ENCODE measurements at regions not wholly inside any gene's neighbourhood (a gene's known extent, or its start where the extent isn't known, plus 50 kb on each side); places are given as distances from the start of the nearest gene placed in this dataset.

DNA sequence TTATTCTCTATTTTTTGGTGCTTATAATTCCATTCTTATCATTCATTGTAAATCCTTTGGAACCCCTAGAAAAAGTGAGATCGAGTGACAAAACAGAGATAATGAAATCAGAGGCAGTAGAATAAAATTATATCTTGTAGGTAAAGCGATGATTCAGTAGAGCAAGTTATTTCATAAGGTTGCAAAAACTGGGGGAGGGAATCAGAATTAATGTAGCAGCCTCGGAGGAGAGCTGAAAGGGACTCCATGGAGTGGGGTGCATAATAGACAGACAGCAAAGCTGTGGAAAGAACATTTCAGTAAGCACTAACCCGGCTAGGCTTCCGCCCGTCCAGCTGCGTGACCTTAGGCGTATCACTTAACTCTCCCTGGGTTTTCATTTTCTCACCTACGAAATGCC is 289.7 kb downstream of the EN1 start:
- no peak for FAIRE-seq

DNA sequence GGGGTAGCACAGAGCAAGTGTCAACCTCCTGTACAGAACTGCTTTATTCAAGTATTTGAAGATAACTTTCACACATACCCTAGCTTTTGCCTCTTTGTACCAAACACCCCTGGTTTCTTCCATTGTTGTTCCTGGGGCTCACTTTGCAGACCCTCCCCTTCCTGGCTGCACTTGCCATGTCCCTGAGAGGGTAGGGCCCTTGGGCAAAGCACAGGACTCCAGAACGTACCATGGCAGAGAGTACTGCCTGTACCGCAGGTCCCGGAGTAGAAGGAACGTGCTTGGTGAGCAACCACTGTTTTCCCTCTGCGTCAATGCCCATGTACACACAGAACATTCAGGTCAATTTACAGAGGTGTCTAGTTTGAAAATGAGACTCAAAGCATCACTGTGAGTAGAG is 290.4 kb downstream of the EN1 start:
- no peak for FAIRE-seq

DNA sequence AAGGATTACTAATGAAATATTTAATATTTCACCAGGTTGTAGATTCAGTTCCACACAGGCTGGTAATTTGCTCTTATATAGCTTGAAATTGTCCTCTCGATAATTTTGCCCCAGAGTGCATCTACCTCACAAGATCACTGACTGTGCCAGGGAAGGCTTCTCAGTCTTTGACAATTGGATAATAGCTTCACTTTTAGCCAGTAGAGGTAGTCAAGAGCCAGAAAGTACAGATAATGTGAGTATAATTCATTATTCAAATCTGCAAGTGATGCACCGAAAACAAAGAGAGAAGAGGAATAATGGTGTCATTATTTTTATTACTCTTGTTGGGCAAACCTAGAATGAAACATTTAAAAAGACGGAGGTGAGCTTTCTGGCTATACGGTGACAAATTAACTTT is 292.8 kb downstream of the EN1 start:
- FAIRE-seq, result no peak

GRCh38 chr2:118549503-118549902 is 297.9 kb downstream of the EN1 start:
- no peak for FAIRE-seq

DNA sequence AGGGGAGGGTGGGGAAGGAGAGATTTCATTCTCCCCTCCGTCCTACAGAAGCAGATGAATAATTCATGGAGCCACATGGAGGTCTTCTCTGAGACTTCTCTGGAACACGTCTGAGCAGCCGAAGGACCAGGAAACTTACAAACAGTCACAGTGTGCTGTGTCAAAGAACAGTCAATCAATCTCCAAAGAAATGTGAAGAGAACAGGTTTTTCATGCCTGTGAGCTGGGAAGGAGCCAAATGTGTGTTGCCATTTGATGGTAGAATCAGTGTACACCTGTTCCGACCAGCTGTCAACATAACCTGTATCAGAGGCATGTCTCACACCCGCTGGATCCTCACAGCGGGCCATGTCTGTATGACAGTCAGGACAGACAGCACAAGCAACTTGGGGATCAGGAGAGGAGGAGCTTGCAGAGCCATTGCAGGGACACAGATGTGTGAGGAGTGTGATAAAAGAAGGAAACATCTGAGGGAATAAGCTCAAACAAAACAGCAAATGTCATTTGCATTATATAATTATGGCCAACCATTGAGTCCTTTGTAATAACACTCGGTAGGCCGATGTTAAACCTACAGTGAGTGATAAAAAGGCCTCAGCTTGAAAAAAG is 298.5 kb downstream of the EN1 start:
- FAIRE-seq, result no peak

DNA sequence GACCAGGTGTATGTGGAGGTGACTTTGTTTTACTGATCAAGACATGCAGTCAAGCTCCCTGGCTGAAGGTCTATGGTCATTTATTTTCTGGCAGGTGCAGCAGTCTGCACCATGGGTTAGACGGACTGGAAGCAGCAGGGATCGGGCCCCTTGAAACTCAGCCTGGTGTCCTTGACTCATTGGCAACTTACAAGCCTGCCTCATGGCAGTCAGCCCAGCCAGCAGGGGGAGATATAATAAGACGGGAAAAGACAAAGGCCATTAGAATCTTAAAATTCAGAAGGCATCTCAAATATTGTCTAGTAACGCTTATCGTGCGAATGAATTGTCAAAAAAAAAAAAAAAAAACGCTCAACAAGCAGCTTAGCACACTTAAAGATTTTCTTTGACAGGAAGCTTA is 308.2 kb downstream of the EN1 start:
- FAIRE-seq, result no peak

GRCh38 chr2:118536306-118536705 is 311.1 kb downstream of the EN1 start:
- no peak for FAIRE-seq

DNA sequence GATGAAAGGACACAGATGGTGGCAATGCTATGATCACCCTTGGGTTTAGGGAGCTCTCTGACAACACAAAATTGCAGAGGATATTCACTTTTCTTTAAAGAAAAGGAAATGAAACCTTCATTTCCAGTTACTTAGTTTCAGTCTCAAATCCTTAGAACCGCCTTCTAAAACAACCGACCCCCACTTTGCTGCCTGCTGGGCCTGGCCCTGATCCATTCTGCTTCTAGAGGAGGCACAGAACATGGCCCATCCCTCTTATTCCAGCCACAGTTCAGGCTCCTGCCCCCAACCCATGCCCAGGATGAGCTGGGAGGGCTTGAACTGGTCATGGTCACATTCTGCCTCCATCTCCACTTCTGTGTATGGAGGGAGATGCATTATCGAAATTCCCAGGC is 311.6 kb downstream of the EN1 start:
- no peak for FAIRE-seq

DNA sequence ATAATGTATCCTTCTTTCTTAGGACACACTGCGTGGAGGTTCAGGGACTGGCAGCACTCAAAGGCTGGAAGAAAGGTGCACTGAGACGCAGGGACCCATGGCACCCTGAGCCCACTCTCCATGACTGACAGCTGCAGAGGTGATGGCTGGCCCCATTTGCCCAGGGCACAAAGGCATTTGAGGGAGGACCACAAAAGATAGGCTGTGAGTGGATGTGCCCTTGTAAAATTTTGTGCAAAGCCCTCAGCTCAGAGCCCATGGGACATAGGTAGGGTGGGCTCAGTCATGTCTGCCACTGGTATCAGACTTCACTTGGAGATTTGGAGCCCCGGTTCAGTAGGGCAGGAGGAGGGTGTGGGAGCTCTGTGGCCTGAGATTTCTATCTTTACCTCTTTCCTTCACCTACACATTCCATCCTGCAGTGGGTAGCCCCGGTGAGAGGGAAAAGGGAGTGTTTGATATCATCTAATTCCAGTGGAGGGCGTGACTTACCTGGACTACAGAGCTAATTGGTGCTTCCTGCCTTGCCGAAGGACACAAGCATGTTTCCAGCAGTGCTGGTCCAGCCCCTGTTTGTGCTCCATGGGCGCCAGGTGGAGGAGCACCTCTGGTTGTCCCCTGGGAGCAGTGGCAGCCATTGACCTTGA is 312.2 kb downstream of the EN1 start:
- no peak for FAIRE-seq

GRCh38 chr2:118530976-118531375 is 316.5 kb downstream of the EN1 start:
- no peak for FAIRE-seq

DNA sequence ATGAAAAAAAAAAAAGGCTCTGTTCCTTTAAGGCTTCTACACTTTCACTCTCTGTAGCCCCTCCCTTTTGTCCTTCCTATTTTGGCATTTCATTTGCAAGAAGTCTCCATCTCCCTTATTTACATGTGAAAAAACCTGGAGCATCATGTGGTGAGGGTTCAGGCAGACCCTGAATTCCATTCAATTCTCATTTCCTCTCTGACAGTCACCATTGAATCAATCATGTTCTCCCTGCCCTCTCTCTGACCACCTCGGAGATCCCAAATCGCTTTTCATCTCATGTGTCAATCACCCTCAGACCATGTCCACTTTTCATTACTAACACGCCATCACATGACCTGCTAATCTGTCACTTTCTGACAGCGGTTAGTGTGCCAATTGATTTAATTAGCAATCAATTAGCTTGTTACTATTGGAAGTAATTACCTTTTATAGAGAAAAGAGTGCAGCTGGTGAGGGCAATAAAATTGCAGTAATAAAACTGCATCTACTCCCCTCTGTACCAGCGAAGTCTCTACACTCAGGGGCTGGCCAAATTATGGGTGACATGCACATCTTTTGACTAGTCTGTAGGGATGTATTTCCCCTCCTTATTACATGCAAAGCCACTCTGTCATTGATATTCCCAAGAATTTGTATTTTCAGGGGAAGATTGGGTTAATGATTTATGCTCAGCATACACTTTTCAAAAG is 317.4 kb downstream of the EN1 start:
- no peak for FAIRE-seq

DNA sequence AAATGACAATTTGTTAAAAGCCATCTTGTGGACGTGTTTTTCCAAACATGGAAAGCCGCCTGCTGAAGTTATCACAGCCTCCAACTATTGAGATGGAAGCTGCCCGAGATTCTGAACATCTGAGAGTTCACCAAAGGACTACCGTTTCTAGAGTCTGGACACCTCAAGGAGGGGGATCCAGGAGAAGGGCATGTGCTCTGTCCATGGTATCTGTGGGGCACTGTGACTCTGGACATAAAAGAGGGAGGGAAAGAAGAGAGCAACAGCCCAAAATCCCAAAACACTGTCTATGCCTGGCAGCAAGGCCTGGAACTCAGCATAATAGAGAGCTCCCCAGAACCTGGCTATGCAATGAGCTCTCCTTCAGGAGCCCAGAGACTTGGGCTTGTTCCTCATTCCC is 319.9 kb downstream of the EN1 start:
- no peak for FAIRE-seq

- FAIRE-seq, result no peak
Measured at GRCh38 chr2:118525346-118525745, 322.1 kb downstream of the EN1 start.

GRCh38 chr2:118524911-118525310 is 322.5 kb downstream of the EN1 start:
- no peak for FAIRE-seq

- FAIRE-seq, result no peak
Measured at GRCh38 chr2:118523761-118524160, 323.7 kb downstream of the EN1 start.

DNA sequence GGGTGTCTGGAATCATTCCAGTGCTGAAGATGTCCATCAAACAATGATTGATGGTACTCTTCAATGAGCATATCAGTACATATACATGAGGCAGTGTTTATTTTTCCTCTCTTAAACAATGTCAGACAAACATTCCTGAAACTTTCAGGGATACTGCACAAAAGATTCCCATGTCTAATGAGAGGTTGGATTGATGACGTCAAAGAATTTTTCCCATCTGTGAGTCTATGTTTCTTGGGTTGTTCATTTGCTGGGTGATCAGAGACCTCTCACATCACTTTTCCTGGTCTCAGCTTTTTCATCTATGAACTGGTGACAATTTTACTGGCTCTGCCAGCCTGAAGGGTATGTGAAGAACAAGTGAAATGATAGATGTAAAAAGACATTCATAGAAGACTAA is 325.5 kb downstream of the EN1 start:
- FAIRE-seq, result no peak

DNA sequence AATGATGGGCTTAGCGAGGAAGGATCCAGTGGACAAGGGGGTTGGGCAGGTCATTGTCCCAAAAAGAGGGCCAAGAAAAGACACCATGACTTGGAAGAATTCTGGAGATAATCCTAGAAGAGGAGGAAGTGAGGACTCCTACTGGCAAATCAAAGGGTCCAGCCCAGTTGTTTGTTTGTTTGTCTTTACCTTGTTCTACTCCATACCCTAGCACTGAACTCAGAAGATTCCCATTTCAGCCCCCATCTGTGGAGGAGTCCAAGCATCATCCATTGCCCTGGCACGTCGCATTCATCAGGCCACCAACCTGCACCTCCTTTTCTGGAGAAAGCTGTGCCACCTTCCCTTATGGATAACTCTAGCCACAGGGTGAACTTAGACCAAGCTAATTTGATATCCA is 326.2 kb downstream of the EN1 start:
- no peak for FAIRE-seq

- FAIRE-seq, result no peak
Measured at GRCh38 chr2:118520246-118520645, 327.2 kb downstream of the EN1 start.

DNA sequence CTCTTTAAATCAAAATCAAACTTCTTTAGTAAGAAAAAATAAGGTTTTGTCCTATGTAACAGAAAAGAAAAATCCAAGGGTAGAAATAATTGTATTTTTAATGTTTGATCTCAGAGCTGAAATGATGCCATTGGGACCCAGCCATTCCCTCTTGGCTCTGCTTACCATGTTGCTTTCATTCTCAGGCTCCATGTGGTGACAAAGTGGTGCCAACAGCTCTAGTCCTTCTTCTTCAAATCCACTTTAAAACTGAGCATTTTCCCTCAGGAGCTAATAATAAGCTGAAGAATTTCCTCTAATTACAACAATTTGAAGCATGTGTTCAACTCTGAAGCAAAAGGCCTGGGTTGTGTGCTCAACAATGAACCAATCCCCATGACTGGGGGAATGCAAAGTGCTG is 327.9 kb downstream of the EN1 start:
- no peak for FAIRE-seq

DNA sequence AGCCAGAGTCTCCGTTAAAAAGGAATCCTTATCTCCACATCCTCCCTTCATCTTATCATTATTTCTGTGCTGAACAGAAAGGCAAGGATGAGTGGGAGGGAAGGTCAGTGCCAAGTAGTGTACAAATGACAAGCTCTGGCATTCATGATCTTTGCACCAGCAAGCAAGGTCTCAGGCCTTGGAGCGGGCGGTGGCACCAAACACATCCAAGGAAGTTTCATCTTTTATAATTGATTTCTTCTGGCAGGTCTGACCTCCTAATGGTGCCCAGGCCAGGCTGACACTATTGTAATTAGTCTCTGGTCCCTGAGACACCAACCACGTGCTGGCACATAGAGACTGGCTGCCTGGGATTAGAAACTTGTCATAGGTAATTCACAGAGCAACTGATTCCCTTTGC is 336.6 kb downstream of the EN1 start:
- FAIRE-seq, result no peak

DNA sequence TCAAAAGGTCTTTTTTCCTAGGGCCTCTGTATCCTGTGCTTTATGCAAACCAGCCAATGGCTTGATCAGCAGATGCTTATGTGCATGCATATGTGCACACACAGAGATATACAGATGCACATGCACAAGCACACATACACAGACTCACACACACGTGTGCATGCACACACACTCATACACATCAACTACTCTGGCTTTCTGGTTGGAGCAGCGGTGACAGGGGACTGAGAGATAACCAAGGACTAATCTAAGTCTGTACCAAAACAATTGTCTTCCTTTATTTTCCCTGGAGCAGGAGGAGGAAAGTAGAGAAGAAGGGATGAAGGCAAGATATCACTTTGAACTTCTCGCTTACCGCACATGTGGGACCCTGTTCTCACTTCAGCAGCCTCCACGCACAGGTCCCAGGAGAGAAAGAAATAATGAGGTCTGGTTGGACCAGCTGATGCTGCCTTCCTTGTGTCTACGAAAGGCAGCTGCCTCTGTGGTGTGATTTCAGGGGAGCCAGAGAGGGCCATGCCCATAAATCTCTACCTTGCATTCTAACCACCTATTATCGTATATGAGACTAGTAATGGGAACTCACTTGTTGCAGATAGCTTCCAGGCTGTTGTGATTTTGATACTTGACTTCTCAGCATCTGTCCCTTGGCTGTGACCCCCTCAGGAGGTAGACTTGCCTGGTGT is 338.0 kb downstream of the EN1 start:
- FAIRE-seq, result no peak

DNA sequence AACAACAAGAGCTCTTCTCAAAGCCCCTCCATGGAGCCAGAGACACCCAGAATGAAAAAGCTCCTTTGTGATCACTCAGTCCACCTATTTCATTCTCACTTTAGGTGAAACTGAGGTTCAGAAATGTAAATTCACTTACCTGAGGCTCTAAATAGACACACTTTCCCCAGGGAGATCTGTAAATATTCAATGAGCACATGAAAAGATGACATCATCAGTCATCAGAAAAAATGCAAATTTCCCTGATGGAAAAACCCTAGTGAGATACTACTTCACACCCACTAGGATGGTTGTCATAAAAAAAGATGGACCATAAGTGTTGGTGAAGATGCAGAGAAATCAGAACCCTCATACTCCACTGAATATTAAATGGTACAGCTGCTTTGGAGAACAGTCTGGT is 339.2 kb downstream of the EN1 start:
- FAIRE-seq, result no peak

DNA sequence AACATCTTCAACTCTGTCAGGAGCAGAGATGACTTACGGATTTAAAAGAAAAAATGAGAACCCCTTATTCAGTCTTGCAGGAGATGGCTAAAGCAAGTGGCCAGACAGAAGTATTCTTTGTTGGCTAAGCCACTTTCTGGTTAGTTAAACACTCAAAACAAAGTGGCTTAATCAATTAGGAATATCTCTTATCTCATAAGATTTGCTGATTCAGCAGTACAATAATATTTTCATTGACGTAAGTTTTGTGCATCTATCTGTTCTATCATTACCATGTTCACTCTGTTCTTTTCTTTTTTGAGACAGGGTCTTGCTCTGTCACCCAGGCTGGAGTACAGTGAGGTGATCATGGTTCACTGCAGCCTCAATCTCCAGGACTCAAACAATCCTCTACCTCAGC is 342.0 kb downstream of the EN1 start:
- FAIRE-seq, result no peak

- FAIRE-seq, result no peak
Measured at GRCh38 chr2:118502106-118502505, 345.3 kb downstream of the EN1 start.
